Right hindlimb (tissue), 1 donor: ENCODE measurements at regions not wholly inside any gene's neighbourhood (a gene's known extent, or its start where the extent isn't known, plus 50 kb on each side); places are given as distances from the start of the nearest gene placed in this dataset.
A peak's percentile ranks its signal among the peaks of the same experiment; 100 is the strongest.
"Not testable (repeated sequence)": the region's sequence is repeated elsewhere in the genome, so short reads cannot be mapped to it uniquely, and the experiment has no call there.

Experiments used
- DNase-seq: peaks from one replicate; pipeline ENCODE4 v3.0.0-alpha.2; 2018

DNA sequence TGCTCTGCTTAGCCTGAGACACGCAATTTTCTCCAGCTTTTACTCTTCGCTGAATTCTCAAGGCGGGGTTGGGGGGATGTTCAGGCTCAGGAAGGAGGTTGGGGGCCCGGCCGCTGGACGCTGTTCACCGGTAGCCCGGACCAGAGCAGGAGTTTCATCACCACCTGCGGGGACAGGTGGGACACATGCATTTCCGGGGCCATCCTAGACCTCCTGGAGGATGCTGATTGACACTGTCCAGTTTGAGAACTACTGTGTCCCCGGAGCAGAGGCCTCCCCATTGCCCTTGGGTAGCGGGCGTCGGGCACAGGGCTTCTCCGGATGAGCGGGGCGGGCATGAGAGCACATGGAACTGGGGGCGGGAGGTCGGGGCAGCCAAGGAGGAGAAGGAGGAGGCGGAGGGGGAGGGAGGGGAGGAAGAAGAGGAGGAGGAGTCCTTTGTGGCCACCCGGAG, 144.0 kb upstream of the GRK3 start:
- DNase-seq, result no peak

- DNase-seq, result no peak
Measured at GRCh38 chr22:25420925-25421904, 143.3 kb upstream of the GRK3 start.

- DNase-seq, result not testable (repeated sequence)
Measured at GRCh38 chr22:25426530-25427308, 137.8 kb upstream of the GRK3 start.

GRCh38 chr22:25431637-25432342, 132.7 kb upstream of the GRK3 start:
- not testable (repeated sequence) for DNase-seq

DNA sequence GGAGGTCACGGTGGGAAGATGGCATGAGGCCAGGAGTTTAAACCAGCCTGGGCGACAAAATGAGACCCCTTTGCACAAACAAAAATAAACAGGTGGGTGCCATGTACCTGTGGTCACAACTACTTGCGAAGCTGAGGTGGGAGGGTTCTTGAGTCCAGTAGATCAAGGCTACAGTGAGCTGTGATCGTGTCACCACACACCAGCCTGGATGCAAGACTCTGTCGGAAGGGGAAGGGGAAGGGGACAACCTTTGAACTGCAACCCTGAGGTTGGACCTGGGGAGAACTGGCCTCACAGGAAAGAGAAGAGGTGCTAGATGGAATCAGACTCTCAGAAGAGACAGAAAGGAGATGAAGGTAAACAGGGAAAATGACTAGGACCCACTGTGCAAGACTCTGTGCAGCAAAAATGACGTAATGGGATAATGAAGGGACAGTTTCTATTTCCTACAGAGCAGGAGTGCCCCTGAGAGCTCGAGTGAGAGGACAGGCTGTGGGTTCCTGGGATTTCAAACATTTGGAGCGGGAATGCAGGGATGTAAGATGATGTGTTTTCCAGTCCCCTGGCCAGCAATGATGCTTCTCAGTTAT, 131.0 kb upstream of the GRK3 start:
- DNase-seq, result not testable (repeated sequence)

DNA sequence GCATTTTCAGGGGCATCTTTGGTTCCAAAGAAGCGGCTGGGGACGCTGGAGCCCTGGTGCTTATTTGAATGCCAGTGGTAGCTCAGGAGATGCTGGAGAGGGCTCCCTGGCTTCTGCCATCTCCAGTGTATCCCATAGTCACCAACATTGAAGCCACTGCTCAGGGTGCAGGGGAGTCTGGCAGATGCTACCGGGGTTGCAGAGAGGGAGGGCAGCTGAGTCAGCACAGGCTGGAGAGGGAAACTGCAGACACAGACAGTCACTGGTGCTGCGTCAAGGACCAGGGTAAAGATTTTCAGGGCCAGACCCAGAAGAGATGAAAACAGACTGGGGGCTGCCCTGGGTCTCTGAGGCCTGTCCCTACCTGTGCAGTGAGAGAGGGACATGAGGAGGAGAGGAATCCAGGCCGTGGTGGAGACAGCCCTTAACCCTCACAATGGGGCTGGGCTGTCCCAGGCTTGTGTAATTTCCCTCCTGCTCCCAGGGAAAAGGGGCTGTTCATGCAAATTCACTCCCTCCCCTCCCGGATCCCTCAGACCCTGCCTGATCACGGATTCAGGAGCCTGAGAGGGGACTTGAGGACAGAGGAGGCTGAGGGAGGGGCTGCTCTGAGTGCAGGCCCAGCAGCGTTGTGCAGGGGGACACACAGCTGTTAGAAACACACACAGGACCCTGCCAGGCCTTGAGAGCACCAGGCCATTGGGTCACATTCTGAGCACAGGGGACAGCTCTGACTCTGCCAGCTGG, 126.9 kb upstream of the GRK3 start:
- DNase-seq, result no peak

- DNase-seq, result peak; percentile 68
Measured at GRCh38 chr22:25447067-25447685, 117.3 kb upstream of the GRK3 start.

DNA sequence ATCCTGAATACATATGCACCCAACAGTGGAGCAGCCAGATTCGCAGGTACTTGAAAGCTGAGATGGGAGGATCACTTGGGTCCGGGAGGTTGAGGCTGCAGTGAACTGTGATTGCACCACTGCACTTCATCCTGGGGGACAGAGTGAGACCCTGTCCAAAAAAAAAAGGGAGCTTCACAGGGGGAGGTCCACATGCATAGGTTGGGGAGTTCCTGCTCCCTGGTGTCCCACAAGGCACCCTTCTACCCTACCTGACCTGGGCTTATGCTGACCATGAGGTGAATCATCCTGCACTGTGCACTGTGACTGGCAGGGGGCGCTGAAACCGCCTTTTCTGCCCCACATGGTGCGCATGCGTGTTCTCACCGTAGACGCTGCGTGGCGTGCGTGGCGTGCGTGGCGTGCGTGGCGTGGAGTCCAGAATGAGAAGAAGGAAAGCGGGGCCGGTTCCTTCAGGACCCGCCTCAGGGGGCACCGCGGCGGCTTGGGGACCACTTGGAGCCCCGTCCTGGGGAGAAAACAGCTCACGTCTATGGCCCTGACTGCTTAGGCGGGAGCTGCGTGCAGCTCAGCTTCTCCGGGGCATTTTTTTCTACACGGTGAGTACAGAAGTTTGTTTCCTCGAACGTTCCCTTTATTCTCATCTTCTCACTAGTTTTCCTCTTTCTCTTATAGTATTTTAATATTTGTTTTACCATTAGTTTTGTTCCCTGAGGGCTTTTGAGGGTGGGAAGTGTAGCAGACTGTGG, 116.6 kb upstream of the GRK3 start:
- DNase-seq, result peak; percentile 92

DNA sequence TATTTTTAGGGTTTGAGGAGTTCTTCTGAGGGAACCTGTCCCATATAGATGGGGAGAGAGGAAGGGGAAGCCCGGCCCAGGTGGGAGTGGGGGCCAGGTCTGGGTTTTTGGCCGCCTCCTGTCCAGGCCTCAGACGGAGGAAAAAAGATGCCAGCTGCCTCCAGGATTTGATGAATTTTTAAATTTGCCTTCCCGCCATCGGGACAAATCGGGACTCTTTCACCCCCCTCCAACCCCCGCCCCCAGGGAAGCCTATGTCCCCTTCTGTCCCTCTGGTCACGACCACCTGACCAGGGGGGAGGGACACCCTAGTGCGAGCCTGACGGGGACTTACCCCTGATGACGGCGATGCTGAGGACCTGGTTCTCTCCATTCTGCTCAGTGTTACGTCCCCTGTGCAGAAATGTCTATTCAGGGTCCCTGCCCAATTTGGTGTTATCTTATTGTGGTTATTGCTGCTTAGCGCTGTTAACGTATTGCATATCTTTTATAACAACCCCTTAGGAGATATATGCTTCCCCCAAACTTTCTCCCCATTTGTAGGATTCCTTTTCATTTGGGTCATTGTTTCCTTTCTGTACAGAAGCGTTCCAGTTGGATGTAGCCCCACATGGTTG, 115.9 kb upstream of the GRK3 start:
- DNase-seq, result no peak

GRCh38 chr22:25449781-25450317, 114.6 kb upstream of the GRK3 start:
- DNase-seq, result no peak

- no peak for DNase-seq
Measured at GRCh38 chr22:25451480-25452114, 112.9 kb upstream of the GRK3 start.

DNA sequence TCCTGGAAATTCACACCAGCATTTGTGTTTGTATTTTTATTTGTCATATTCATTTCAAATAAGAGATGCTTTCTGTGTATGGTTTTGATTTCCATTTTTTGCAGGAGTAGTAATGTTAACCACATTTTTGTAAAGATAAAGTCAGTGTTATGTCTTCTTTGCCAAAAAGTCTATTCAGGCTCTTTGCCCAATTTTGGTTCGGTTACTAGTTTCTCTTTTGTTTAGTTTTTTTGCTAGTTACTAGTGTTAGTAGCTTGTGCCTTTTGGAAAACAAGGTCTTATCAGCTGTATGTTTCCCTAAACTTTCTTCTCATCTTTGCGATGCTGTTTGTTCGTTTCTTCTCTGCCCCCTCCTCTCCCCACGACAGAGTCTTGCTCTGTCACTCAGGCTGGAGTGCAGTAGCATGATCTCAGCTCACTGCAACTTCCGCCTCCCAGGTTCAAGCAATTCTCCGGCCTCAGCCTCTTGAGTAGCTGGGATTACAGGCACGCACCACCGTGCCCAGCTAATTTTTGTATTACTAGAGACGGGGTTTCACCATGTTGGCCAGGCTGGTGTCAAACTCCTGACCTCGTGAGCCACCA, 112.3 kb upstream of the GRK3 start:
- no peak for DNase-seq

- DNase-seq, result no peak
Measured at GRCh38 chr22:25453058-25453457, 111.4 kb upstream of the GRK3 start.

DNA sequence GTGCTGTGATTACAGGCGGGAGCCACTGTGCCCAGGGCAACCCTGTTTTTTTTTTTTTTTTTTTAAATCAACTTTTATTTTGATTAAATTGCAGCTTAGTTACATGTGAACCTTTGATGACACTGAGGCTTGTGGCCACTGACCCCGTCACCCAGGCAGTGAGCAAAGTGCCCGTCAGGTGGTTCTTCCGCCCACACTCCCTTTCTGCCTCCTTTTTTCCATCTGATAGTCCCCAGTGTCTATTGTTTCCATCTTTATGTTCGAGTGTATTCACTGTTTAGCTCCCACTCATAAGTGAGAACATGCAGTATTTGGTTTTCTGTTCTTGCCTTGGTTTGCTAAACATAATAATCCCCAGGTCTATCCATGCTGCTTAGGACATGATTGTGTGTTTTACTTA, 110.9 kb upstream of the GRK3 start:
- DNase-seq, result no peak

- DNase-seq, result not testable (repeated sequence)
Measured at GRCh38 chr22:25456300-25457043, 108.0 kb upstream of the GRK3 start.

- not testable (repeated sequence) for DNase-seq
Measured at GRCh38 chr22:25458631-25459030, 105.8 kb upstream of the GRK3 start.

- DNase-seq, result not testable (repeated sequence)
Measured at GRCh38 chr22:25460682-25461081, 103.8 kb upstream of the GRK3 start.

DNA sequence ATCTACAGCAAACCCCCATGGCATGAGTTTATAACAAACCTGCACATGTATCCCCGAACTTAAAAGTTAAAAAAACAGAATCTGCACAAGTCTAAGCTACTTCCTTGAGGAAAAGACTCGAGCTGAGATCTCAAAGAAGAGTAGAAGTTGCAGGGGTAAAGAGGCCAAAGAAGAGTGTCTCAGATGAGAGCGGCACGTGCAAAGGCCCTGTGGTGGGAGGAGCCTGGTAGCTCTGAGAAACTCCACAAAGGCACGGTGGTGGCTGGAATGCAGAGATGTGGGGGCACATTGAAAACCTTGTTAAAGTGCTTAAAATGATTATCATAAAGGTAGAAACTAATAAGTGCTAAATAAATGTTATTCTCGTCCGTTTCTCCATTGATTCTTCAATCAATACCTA, 103.2 kb upstream of the GRK3 start:
- no peak for DNase-seq
